ENCODE measurements at regions not wholly inside any gene's neighbourhood (a gene's known extent, or its start where the extent isn't known, plus 50 kb on each side); places are given as distances from the start of the nearest gene placed in this dataset.

DNA sequence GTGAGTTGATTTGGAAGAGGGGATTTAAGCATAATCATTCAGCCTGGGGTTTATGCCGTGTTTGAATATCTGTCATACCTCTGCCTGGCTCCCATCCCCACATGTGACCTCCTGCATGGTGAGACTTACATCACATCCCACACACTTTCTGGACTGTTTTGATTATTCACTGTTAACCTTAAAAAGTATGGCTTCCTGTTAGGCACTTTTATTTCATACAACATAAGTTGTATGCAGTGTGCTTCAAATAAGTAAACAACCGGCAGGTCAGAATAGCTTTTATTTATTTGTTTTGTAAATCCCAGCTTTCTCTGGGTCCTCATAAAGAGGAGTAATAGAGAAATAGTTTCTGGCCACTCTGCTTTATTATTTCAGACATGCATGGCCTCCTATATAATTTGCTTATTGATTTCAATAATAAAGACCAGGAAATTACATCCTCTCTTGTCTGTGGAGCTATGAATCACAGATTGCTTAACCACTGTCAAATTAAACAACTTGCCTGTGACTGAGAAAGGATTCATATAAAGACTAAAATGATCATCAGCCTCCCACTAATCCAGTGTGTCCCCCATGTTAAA is 376.8 kb upstream of the ZFP42 start:
- no peak for FAIRE-seq

DNA sequence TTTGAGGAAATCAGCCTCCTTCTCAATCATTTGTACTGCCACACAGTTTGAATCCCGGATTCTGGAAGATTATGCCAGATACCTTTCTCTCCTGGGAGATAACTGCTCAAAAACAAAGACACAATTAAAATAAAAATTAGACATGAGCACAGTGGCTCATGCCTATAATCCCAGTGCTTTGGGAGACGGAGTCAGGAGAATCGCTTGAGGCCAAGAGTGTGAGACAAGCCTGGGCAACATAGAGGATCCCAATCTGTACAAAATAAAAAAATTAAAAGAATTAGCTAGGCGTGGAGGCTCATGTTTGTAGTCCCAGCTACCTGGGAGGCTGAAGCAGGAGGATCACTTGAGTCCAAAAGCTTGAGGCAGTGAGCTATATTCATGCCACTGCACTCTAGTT is 376.3 kb upstream of the ZFP42 start:
- Histone ChIP-seq H3K27me3 (ENCODE audit: control insufficient read depth, insufficient read depth, low read length) (no peaks in the 10 kb centered on the region), H3K4me1 (ENCODE audit: control insufficient read depth in 2 of 3, insufficient read depth in 2 of 3, low read depth in 1 of 3, low read length in 3 of 3) (no peaks in the 10 kb centered on the region), H3K9me3 (ENCODE audit: control insufficient read depth in 2 of 3, insufficient read depth in 1 of 3, low read length in 3 of 3) (no peaks in the 10 kb centered on the region), H3K9ac (ENCODE audit: low read length in 3 of 3) (no peak overlapping the region), H3K27ac (ENCODE audit: low read depth in 2 of 2, low read length in 2 of 2) (no peak overlapping the region), H3K4me3 (ENCODE audit: low read length in 3 of 3) (no peak overlapping the region), H3K36me3 (ENCODE audit: control insufficient read depth in 2 of 3, insufficient read depth in 3 of 3, low read length in 3 of 3) (no peaks in the 10 kb centered on the region)
- intact Hi-C loops (cut with DNase I): no loop called here
- no peak for DNase-seq
- TF ChIP-seq, protein P1, sequence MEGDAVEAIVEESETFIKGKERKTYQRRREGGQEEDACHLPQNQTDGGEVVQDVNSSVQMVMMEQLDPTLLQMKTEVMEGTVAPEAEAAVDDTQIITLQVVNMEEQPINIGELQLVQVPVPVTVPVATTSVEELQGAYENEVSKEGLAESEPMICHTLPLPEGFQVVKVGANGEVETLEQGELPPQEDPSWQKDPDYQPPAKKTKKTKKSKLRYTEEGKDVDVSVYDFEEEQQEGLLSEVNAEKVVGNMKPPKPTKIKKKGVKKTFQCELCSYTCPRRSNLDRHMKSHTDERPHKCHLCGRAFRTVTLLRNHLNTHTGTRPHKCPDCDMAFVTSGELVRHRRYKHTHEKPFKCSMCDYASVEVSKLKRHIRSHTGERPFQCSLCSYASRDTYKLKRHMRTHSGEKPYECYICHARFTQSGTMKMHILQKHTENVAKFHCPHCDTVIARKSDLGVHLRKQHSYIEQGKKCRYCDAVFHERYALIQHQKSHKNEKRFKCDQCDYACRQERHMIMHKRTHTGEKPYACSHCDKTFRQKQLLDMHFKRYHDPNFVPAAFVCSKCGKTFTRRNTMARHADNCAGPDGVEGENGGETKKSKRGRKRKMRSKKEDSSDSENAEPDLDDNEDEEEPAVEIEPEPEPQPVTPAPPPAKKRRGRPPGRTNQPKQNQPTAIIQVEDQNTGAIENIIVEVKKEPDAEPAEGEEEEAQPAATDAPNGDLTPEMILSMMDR (IDR thresholded peaks at IDR 0.05; ENCODE audit: borderline replicate concordance, extremely low read depth, insufficient read depth): no peak
- FAIRE-seq: no peak

More for the DNA sequence above, 376.8 kb upstream of the ZFP42 start:
- Histone ChIP-seq H3K9me3 (ENCODE audit: control insufficient read depth in 2 of 3, insufficient read depth in 1 of 3, low read length in 3 of 3) (no peaks in the 10 kb centered on the region), H3K27me3 (ENCODE audit: control insufficient read depth, insufficient read depth, low read length) (no peaks in the 10 kb centered on the region), H3K4me1 (ENCODE audit: control insufficient read depth in 2 of 3, insufficient read depth in 2 of 3, low read depth in 1 of 3, low read length in 3 of 3) (no peaks in the 10 kb centered on the region), H3K9ac (ENCODE audit: low read length in 3 of 3) (no peak overlapping the region), H3K27ac (ENCODE audit: low read depth in 2 of 2, low read length in 2 of 2) (no peak overlapping the region), H3K4me3 (ENCODE audit: low read length in 3 of 3) (no peak overlapping the region), H3K36me3 (ENCODE audit: control insufficient read depth in 2 of 3, insufficient read depth in 3 of 3, low read length in 3 of 3) (no peaks in the 10 kb centered on the region)
- no peak for DNase-seq
- TF ChIP-seq, protein P1 (IDR thresholded peaks at IDR 0.05; ENCODE audit: borderline replicate concordance, extremely low read depth, insufficient read depth): no peak
- intact Hi-C loops (cut with DNase I): no loop called here

DNA sequence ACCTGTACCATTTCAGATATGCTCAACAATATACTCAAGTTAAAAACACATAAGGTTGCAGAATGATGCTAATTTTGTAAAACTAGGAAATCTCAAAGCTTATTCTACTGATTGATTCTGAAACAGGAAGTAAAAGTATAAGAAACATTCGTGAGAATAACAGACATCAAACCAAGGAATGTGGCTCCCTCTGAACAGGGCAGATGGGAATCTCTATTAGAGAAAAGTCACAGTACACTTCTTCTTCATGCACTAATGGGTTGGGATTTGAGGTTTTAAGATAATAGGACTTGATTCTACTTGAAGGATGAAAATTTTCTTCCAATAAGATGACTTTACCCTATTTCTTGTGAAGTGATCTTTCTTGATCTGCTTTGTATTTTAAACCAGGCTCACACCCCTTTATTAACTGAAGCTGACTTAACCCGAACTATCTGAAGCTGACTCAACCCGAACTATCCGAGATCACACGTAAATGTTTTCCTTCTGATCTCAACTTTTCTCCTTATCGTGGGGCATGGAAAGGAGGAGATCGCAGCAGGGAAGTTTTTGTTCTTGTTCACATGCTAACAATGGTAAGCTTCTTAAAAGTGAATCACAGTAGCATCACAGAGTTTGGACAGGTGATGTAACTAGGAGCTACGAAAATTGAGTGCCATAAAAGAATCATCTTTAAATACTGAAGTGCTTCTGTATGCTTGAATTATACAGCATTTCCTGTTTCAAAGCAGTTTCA is 363.1 kb upstream of the ZFP42 start:
- DNase-seq: no peak

More for the DNA sequence above, 363.1 kb upstream of the ZFP42 start:
- H3K4me3 ChIP-seq (ENCODE audit: low read length in 3 of 3): no peak overlapping the region
- H3K27me3 ChIP-seq (ENCODE audit: control insufficient read depth, insufficient read depth, low read length): no peaks in the 10 kb centered on the region
- TF ChIP-seq, protein P1 (IDR thresholded peaks at IDR 0.05; ENCODE audit: borderline replicate concordance, extremely low read depth, insufficient read depth): no peak
- no peak overlapping the region for H3K9ac ChIP-seq (ENCODE audit: low read length in 3 of 3)
- H3K36me3 ChIP-seq (ENCODE audit: control insufficient read depth in 2 of 3, insufficient read depth in 3 of 3, low read length in 3 of 3): no peaks in the 10 kb centered on the region
- peaks cover 0 to 4% (median 3%) of the 10 kb centered on the region in 3 donors for H3K9me3 ChIP-seq (ENCODE audit: control insufficient read depth in 2 of 3, insufficient read depth in 1 of 3, low read length in 3 of 3)
- H3K27ac ChIP-seq (ENCODE audit: low read depth in 2 of 2, low read length in 2 of 2): no peak overlapping the region
- intact Hi-C loops (cut with DNase I): no loop called here
- FAIRE-seq: no peak
- no peaks in the 10 kb centered on the region for H3K4me1 ChIP-seq (ENCODE audit: control insufficient read depth in 2 of 3, insufficient read depth in 2 of 3, low read depth in 1 of 3, low read length in 3 of 3)

All from kidney (tissue), 13 donors.